ENCODE measurements at regions not wholly inside any gene's neighbourhood (a gene's known extent, or its start where the extent isn't known, plus 50 kb on each side); places are given as distances from the start of the nearest gene placed in this dataset.

DNA sequence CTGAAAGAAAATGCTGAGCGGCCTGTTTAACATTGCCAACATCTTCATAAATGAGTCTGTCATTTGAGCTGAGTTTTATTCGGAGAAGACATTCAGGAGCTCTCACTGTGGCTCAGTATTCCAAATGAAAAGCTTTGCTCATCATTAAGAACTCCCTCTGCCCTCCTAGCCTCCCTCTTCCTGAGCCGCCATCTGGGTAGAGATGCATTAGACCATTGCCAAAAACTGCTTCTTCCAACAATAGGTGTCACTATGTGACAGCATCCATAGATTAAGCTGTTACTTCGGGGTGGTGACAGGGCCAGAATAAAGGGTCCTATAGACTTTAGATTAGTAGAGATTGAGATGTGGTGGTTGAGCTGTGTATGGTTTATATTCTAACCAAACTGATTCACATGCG lies 501.4 kb upstream of the NR2F2 start:
- peaks cover 28% of the 10 kb centered on the region for H3K4me1 ChIP-seq (ENCODE audit: insufficient read depth)
- H3K4me2 ChIP-seq: no peak overlapping the region
- H3F3A ChIP-seq (replicated peaks; ENCODE audit: low read depth): no peaks in the 10 kb centered on the region
- Mint-ChIP-seq H3K27me3 (ENCODE audit: insufficient read depth, low read depth, poor library complexity) (peaks cover 3% of the 10 kb centered on the region), H3K9me3 (peaks cover 10% of the 10 kb centered on the region; the same call in 2 of the 3 replicates), H3K4me1 (peaks cover 22% of the 10 kb centered on the region), H3K27ac (no peak overlapping the region), H3K36me3 (ENCODE audit: low read depth) (peaks cover 4% of the 10 kb centered on the region; the same call in 2 of the 3 replicates), H3K4me3 (no peak overlapping the region)
- ATAC-seq (no peak), DNase-seq (ENCODE audit: low spot score) (peak; percentile 5)
- H3K9me2 ChIP-seq (ENCODE audit: insufficient read depth): 0 out of 2 replicates have a peak, but pooled peaks cover 3% of the 10 kb centered on the region
- H3K36me3 ChIP-seq (ENCODE audit: insufficient read depth): no peaks in the 10 kb centered on the region
- no peaks in the 10 kb centered on the region for H4K20me1 ChIP-seq (replicated peaks; ENCODE audit: insufficient read depth)
- H3K27ac ChIP-seq (ENCODE audit: low read depth): no peak overlapping the region
- no peak overlapping the region; the same call in 1 of the 2 replicates for H2AFZ ChIP-seq
- H3K27me3 ChIP-seq (ENCODE audit: insufficient read depth): no peaks in the 10 kb centered on the region
- no peak overlapping the region for H3K4me3 ChIP-seq
- H3K79me2 ChIP-seq (replicated peaks; ENCODE audit: insufficient read depth): no peaks in the 10 kb centered on the region
- TF ChIP-seq, protein P1, sequence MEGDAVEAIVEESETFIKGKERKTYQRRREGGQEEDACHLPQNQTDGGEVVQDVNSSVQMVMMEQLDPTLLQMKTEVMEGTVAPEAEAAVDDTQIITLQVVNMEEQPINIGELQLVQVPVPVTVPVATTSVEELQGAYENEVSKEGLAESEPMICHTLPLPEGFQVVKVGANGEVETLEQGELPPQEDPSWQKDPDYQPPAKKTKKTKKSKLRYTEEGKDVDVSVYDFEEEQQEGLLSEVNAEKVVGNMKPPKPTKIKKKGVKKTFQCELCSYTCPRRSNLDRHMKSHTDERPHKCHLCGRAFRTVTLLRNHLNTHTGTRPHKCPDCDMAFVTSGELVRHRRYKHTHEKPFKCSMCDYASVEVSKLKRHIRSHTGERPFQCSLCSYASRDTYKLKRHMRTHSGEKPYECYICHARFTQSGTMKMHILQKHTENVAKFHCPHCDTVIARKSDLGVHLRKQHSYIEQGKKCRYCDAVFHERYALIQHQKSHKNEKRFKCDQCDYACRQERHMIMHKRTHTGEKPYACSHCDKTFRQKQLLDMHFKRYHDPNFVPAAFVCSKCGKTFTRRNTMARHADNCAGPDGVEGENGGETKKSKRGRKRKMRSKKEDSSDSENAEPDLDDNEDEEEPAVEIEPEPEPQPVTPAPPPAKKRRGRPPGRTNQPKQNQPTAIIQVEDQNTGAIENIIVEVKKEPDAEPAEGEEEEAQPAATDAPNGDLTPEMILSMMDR (conservative IDR thresholded peaks at IDR 0.05; ENCODE audit: low read depth in 2 of 2): peak in 1 of 2 experiments; percentile 45; a peak in 2 of 4 replicates
- no peak for TF ChIP-seq JUNB (IDR thresholded peaks at IDR 0.05; ENCODE audit: unreplicated experiment)

DNA sequence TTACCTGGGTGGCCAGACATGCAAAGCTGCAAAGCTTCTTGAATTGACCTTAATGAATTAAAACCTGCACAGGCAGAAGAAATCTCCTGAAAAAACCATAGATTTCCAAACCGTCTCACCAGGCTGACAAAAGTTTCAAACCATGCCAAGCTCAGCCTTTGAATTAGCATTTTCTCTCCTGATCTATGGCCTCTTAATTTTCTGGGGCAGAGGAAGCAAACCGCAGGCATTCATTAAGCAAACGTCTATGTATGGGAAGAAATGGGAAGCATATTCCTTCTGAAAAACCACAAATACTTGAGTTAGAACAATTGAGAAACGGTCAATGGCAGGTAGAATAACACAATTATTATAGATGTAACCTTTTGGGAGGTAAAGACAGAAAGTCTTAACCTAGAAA lies 500.2 kb upstream of the NR2F2 start:
- Mint-ChIP-seq H3K4me3 (no peak overlapping the region), H3K9me3 (peaks cover 10% of the 10 kb centered on the region; the same call in 2 of the 3 replicates), H3K4me1 (peaks cover 28% of the 10 kb centered on the region), H3K27me3 (ENCODE audit: insufficient read depth, low read depth, poor library complexity) (peaks cover 4% of the 10 kb centered on the region), H3K36me3 (ENCODE audit: low read depth) (peaks cover 4% of the 10 kb centered on the region; the same call in 2 of the 3 replicates), H3K27ac (no peak overlapping the region)
- DNase-seq (ENCODE audit: low spot score): no peak
- H3K9me2 ChIP-seq (ENCODE audit: insufficient read depth): 0 out of 2 replicates have a peak, but pooled peaks cover 3% of the 10 kb centered on the region
- no peak for ATAC-seq
- TF ChIP-seq ZNF331 (CRISPR knock-in tag; IDR thresholded peaks at IDR 0.05; ENCODE audit: low read depth) (no peak), STAT1 (IDR thresholded peaks at IDR 0.05; ENCODE audit: unreplicated experiment) (no peak), CREB1 (CRISPR knock-in tag; IDR thresholded peaks at IDR 0.05; ENCODE audit: low read depth) (no peak), JUNB (IDR thresholded peaks at IDR 0.05; ENCODE audit: unreplicated experiment) (no peak), POLR2AphosphoS5 (IDR thresholded peaks at IDR 0.05; ENCODE audit: low read depth) (no peak)
- TF ChIP-seq, protein P2, sequence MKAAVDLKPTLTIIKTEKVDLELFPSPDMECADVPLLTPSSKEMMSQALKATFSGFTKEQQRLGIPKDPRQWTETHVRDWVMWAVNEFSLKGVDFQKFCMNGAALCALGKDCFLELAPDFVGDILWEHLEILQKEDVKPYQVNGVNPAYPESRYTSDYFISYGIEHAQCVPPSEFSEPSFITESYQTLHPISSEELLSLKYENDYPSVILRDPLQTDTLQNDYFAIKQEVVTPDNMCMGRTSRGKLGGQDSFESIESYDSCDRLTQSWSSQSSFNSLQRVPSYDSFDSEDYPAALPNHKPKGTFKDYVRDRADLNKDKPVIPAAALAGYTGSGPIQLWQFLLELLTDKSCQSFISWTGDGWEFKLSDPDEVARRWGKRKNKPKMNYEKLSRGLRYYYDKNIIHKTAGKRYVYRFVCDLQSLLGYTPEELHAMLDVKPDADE (IDR thresholded peaks at IDR 0.05): no peak
- TF ChIP-seq, protein P3, sequence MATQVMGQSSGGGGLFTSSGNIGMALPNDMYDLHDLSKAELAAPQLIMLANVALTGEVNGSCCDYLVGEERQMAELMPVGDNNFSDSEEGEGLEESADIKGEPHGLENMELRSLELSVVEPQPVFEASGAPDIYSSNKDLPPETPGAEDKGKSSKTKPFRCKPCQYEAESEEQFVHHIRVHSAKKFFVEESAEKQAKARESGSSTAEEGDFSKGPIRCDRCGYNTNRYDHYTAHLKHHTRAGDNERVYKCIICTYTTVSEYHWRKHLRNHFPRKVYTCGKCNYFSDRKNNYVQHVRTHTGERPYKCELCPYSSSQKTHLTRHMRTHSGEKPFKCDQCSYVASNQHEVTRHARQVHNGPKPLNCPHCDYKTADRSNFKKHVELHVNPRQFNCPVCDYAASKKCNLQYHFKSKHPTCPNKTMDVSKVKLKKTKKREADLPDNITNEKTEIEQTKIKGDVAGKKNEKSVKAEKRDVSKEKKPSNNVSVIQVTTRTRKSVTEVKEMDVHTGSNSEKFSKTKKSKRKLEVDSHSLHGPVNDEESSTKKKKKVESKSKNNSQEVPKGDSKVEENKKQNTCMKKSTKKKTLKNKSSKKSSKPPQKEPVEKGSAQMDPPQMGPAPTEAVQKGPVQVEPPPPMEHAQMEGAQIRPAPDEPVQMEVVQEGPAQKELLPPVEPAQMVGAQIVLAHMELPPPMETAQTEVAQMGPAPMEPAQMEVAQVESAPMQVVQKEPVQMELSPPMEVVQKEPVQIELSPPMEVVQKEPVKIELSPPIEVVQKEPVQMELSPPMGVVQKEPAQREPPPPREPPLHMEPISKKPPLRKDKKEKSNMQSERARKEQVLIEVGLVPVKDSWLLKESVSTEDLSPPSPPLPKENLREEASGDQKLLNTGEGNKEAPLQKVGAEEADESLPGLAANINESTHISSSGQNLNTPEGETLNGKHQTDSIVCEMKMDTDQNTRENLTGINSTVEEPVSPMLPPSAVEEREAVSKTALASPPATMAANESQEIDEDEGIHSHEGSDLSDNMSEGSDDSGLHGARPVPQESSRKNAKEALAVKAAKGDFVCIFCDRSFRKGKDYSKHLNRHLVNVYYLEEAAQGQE (IDR thresholded peaks at IDR 0.05; ENCODE audit: unreplicated experiment): no peak
- no peak overlapping the region for H3K27ac ChIP-seq (ENCODE audit: low read depth)
- peaks cover 28% of the 10 kb centered on the region for H3K4me1 ChIP-seq (ENCODE audit: insufficient read depth)
- H3K36me3 ChIP-seq (ENCODE audit: insufficient read depth): no peaks in the 10 kb centered on the region
- no peaks in the 10 kb centered on the region for H3K27me3 ChIP-seq (ENCODE audit: insufficient read depth)
- H2AFZ ChIP-seq: no peak overlapping the region
- no peaks in the 10 kb centered on the region for H4K20me1 ChIP-seq (replicated peaks; ENCODE audit: insufficient read depth)
- H3K4me3 ChIP-seq: no peak overlapping the region
- H3K4me2 ChIP-seq: no peak overlapping the region
- no peaks in the 10 kb centered on the region for H3K79me2 ChIP-seq (replicated peaks; ENCODE audit: insufficient read depth)
- H3F3A ChIP-seq (replicated peaks; ENCODE audit: low read depth): no peaks in the 10 kb centered on the region
